Loucy (cell line): ENCODE measurements at regions not wholly inside any gene's neighbourhood (a gene's known extent, or its start where the extent isn't known, plus 50 kb on each side); places are given as distances from the start of the nearest gene placed in this dataset.

Experiments
- H2AFZ ChIP-seq: fragments of 200-600 bp; sonication (generic); 2 replicates; pipeline ENCODE4 v1.6.0; 2016; ENCODE audit warnings: antibody characterized with exemption, mild to moderate bottlenecking, low read length, moderate library complexity
- H3F3A ChIP-seq: fragments of 200-600 bp; 2 replicates; pipeline ENCODE4 v1.6.0; 2016; ENCODE audit warnings: antibody characterized with exemption, low read depth, mild to moderate bottlenecking
- H3K27me3 ChIP-seq: fragments of 200-600 bp; sonication (generic); 2 replicates; pipeline ENCODE4 v1.6.1; 2014; ENCODE audit warnings: low read length, mild to moderate bottlenecking; ENCODE audit not compliant: insufficient read depth, poor library complexity, severe bottlenecking
- H3K36me3 ChIP-seq: fragments of 200-600 bp; sonication (generic); 2 replicates; pipeline ENCODE4 v1.6.1; 2016; ENCODE audit warnings: low read length; ENCODE audit not compliant: insufficient read depth
- H3K4me1 ChIP-seq: fragments of 200-600 bp; sonication (generic); 2 replicates; pipeline ENCODE4 v1.5.1; 2014; ENCODE audit warnings: low read length, mild to moderate bottlenecking; ENCODE audit not compliant: insufficient read depth, poor library complexity, severe bottlenecking
- H3K4me2 ChIP-seq: fragments of 200-600 bp; sonication (generic); 2 replicates; pipeline ENCODE4 v1.6.0; 2014; ENCODE audit warnings: antibody characterized with exemption, low read length, low read depth, mild to moderate bottlenecking; ENCODE audit not compliant: poor library complexity, severe bottlenecking
- H3K4me3 ChIP-seq: fragments of 200-600 bp; sonication (generic); 2 replicates; pipeline ENCODE4 v1.5.1; 2014; ENCODE audit warnings: low read length, mild to moderate bottlenecking, mixed read lengths; ENCODE audit not compliant: poor library complexity, severe bottlenecking
- H3K79me2 ChIP-seq: fragments of 200-600 bp; sonication (generic); 2 replicates; pipeline ENCODE4 v1.6.1; 2014; ENCODE audit warnings: low read length; ENCODE audit not compliant: insufficient read depth
- H3K9ac ChIP-seq: fragments of 200-600 bp; sonication (generic); 2 replicates; pipeline ENCODE4 v1.6.0; 2014; ENCODE audit warnings: mild to moderate bottlenecking, low read depth, low read length, moderate library complexity; ENCODE audit not compliant: poor library complexity, severe bottlenecking
- H3K9me2 ChIP-seq: fragments of 200-600 bp; sonication (generic); replicated peaks from 2 replicates; pipeline ENCODE4 v1.6.1; 2016; ENCODE audit warnings: low read depth, low read length, mixed read lengths
- H3K9me3 ChIP-seq: fragments of 200-600 bp; sonication (generic); 2 replicates; pipeline ENCODE4 v1.6.1; 2014; ENCODE audit warnings: mild to moderate bottlenecking, antibody characterized with exemption, low read length, low read depth; ENCODE audit not compliant: insufficient read depth
- H4K20me1 ChIP-seq: fragments of 200-600 bp; sonication (generic); 2 replicates; pipeline ENCODE4 v1.6.0; 2014; ENCODE audit warnings: antibody characterized with exemption, low read length, mild to moderate bottlenecking; ENCODE audit not compliant: insufficient read depth, poor library complexity, severe bottlenecking
- EZH2phosphoT487 ChIP-seq: fragments of 200-600 bp; IDR thresholded peaks from 2 replicates; pipeline ENCODE4 v1.6.1; 2018; ENCODE audit warnings: antibody characterized with exemption, mild to moderate bottlenecking, moderate library complexity, borderline replicate concordance
- TF ChIP-seq, protein P1 (sequence below): fragments of 200-600 bp; sonication (generic); conservative IDR thresholded peaks from 2 replicates; pipeline ENCODE4 v1.5.1; 2014; ENCODE audit warnings: mild to moderate bottlenecking, antibody characterized with exemption, low read length

- H4K20me1 ChIP-seq, result no peaks in the 10 kb centered on the region
- no peak for TF ChIP-seq EZH2phosphoT487
- TF ChIP-seq, protein P1, sequence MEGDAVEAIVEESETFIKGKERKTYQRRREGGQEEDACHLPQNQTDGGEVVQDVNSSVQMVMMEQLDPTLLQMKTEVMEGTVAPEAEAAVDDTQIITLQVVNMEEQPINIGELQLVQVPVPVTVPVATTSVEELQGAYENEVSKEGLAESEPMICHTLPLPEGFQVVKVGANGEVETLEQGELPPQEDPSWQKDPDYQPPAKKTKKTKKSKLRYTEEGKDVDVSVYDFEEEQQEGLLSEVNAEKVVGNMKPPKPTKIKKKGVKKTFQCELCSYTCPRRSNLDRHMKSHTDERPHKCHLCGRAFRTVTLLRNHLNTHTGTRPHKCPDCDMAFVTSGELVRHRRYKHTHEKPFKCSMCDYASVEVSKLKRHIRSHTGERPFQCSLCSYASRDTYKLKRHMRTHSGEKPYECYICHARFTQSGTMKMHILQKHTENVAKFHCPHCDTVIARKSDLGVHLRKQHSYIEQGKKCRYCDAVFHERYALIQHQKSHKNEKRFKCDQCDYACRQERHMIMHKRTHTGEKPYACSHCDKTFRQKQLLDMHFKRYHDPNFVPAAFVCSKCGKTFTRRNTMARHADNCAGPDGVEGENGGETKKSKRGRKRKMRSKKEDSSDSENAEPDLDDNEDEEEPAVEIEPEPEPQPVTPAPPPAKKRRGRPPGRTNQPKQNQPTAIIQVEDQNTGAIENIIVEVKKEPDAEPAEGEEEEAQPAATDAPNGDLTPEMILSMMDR, result no peak
- H3K9ac ChIP-seq, result no peak overlapping the region
- no peaks in the 10 kb centered on the region for H3K9me3 ChIP-seq
- H3K36me3 ChIP-seq, result no peaks in the 10 kb centered on the region
- no peak overlapping the region for H3K4me3 ChIP-seq
- H3K9me2 ChIP-seq, result no peaks in the 10 kb centered on the region
- H2AFZ ChIP-seq, result no peak overlapping the region
- H3K4me1 ChIP-seq, result no peaks in the 10 kb centered on the region
- no peak overlapping the region for H3K4me2 ChIP-seq
- no peaks in the 10 kb centered on the region for H3F3A ChIP-seq
- no peaks in the 10 kb centered on the region for H3K79me2 ChIP-seq
- H3K27me3 ChIP-seq, result no peaks in the 10 kb centered on the region
Observed at GRCh38 chr14:55973285-55973800, 144.9 kb upstream of the PELI2 start.

- Histone ChIP-seq H3K4me1 (no peaks in the 10 kb centered on the region), H3K36me3 (no peaks in the 10 kb centered on the region), H3K27me3 (no peaks in the 10 kb centered on the region), H3K4me2 (no peak overlapping the region), H3K79me2 (no peaks in the 10 kb centered on the region), H3K4me3 (no peak overlapping the region), H2AFZ (no peak overlapping the region), H3K9me2 (no peaks in the 10 kb centered on the region), H3K9ac (no peak overlapping the region), H3K9me3 (no peaks in the 10 kb centered on the region), H4K20me1 (no peaks in the 10 kb centered on the region), H3F3A (no peaks in the 10 kb centered on the region)
- TF ChIP-seq, protein P1, result no peak
- TF ChIP-seq EZH2phosphoT487, result no peak
Observed at GRCh38 chr14:55973911-55974630, 144.1 kb upstream of the PELI2 start.

DNA sequence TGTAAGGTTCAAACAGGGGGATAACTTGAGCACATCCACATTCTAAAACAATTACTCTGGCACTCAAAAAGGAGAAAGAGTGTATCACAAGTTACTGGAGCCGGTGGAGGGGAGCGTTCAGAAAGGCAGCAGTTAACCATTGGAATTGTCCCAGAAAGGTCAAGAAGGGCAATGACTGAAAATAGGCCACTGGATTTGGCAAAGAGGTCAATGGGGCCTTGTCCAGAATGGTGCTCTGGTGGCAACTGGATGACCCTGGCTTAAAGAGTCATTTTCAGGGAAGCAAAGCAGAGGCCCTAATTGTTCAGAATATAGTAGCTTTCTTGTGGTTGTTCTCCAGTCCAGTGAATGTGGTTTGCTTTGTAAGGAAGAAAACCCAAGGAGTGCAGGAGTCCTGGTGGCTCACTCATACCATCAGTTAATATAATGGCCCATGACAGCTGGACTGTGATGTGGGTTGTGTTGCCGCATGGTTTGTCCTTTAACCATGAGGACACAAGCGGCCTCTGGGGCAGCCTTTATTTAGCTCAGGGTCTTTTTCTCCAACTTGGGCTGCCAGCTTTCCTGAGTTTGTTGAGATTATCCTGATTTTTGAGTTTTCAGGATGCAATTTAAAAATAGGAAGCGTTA, 142.8 kb upstream of the PELI2 start:
- Histone ChIP-seq H3F3A (no peaks in the 10 kb centered on the region), H2AFZ (no peak overlapping the region), H3K36me3 (no peaks in the 10 kb centered on the region), H3K4me2 (no peak overlapping the region), H4K20me1 (no peaks in the 10 kb centered on the region), H3K79me2 (no peaks in the 10 kb centered on the region), H3K9me2 (no peaks in the 10 kb centered on the region), H3K4me1 (no peaks in the 10 kb centered on the region), H3K9me3 (no peaks in the 10 kb centered on the region), H3K4me3 (no peak overlapping the region), H3K27me3 (no peaks in the 10 kb centered on the region), H3K9ac (no peak overlapping the region)
- TF ChIP-seq, protein P1, result no peak
